Omental fat pad (tissue), 3 donors: ENCODE measurements at regions not wholly inside any gene's neighbourhood (a gene's known extent, or its start where the extent isn't known, plus 50 kb on each side); places are given as distances from the start of the nearest gene placed in this dataset.
"Not testable (repeated sequence)": the region's sequence is repeated elsewhere in the genome, so short reads cannot be mapped to it uniquely, and the experiment has no call there.

Source experiments
- ATAC-seq: fragments of 150-250 bp; one replicate; pipeline ENCODE4 v1.9.1; 2016; ENCODE audit warnings: mild to moderate bottlenecking, moderate library complexity; ENCODE audit not compliant: low FRiP score
- DNase-seq: peaks from one replicate; pipeline ENCODE4 v3.0.0-alpha.2; 2019; ENCODE audit warnings: low spot score
- TF ChIP-seq, protein P1 (sequence below), 3 donors: fragments of 450-650 bp; IDR thresholded peaks; one replicate each; pipeline ENCODE4 v1.5.1; 2016 to 2017; ENCODE audit warnings: antibody characterized with exemption in 3 of 3, mild to moderate bottlenecking in 3 of 3, moderate library complexity in 2 of 3

DNA sequence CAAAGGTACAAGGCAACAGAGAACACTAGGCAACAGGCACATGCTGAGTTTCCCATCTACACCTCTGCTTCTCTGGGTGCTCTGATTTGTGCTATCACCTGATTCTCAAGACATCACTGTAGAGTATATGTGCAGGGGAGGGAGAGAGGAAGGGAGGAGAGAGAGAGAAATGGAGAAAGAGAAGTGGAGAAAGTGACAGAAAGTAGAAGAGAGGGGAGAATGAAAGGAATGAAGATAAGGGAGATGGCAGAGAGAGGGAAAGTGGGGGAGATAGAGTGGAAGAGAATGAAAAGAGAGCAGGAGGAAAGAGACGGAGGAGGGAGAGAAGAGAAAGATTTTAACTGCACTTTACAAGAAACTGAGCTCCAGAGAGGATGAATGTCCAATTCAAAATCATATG is 340.7 kb upstream of the CDH5 start:
- TF ChIP-seq, protein P1, sequence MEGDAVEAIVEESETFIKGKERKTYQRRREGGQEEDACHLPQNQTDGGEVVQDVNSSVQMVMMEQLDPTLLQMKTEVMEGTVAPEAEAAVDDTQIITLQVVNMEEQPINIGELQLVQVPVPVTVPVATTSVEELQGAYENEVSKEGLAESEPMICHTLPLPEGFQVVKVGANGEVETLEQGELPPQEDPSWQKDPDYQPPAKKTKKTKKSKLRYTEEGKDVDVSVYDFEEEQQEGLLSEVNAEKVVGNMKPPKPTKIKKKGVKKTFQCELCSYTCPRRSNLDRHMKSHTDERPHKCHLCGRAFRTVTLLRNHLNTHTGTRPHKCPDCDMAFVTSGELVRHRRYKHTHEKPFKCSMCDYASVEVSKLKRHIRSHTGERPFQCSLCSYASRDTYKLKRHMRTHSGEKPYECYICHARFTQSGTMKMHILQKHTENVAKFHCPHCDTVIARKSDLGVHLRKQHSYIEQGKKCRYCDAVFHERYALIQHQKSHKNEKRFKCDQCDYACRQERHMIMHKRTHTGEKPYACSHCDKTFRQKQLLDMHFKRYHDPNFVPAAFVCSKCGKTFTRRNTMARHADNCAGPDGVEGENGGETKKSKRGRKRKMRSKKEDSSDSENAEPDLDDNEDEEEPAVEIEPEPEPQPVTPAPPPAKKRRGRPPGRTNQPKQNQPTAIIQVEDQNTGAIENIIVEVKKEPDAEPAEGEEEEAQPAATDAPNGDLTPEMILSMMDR (IDR thresholded peaks at IDR 0.05), result no peak
- ATAC-seq (no peak), DNase-seq (no peak)

DNA sequence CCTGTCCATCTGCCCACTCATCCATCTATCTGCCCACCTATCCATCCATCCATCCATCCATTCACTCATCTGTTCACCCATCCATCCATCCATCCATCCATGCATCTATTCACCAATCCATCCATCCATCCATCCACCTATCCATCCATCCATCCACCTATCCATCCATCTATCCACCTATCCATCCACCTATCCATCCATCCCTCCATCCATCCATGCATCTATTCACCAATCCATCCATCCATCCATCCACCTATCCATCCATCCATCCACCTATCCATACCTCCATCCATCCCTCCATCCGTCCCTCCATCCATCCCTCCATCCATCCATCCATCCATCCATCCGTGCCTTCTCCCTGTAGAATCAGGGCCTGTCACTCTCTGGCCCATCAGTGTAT is 341.9 kb upstream of the CDH5 start:
- not testable (repeated sequence) for DNase-seq, ATAC-seq

DNA sequence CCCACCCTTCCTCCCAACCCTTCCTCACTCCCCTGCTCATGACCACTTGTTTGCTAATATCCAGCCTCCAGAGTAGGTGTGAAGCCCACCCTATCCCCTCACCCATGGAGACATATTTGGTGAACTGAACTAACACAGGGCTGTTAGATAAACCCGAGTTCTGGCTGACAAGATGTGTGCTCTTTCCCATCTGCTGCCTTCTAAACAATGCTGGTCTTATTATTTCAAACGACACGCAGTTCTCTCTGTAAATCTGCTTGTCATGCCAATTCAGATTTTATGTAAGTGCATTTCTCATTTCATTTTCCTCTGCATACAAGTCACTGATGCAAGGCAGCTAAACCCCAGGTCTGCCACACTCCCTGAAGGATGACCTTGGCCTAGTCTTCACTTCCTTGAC is 343.0 kb upstream of the CDH5 start:
- TF ChIP-seq, protein P1 (IDR thresholded peaks at IDR 0.05), result no peak
- no peak for DNase-seq
- ATAC-seq, result no peak

DNA sequence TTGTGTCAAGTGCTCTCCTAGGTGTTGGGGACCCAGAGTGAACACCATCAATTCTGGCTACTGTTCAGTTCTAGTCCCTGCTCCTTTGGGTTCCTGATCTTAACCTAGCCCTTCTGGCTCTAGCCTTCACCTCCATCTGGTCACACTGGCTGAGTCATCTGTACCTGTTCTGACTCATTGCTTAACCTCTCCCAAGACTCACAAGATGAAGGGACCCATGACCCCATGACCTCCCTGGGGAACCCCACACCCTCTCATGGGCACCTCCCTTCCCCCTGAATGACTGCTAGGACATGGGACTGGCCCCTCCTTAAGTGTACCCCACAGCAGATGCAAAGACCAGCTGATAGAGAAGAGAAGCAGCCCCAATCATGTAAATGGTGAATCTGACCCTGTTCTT is 345.8 kb upstream of the CDH5 start:
- DNase-seq (no peak), ATAC-seq (no peak)
- TF ChIP-seq, protein P1 (IDR thresholded peaks at IDR 0.05), result no peak

DNA sequence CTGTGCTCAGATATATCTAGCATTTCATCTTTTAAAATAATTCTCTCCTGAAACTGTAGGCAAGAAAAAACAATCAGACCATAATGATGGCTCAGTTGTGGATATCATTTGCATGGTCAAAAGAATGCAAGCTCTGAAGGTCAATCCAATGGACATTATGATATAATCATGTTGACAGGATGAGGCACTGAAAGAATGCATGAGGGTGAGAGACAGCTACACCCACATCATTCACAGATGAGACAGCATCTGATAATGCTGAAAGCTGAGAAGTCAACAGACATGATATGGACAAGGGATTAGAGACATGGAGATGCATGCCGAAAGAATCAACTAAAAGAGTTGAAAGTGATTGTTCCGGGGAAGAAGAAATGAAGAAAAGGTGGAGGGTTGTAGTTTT is 346.4 kb upstream of the CDH5 start:
- DNase-seq, result no peak
- TF ChIP-seq, protein P1 (IDR thresholded peaks at IDR 0.05), result no peak
- no peak for ATAC-seq

DNA sequence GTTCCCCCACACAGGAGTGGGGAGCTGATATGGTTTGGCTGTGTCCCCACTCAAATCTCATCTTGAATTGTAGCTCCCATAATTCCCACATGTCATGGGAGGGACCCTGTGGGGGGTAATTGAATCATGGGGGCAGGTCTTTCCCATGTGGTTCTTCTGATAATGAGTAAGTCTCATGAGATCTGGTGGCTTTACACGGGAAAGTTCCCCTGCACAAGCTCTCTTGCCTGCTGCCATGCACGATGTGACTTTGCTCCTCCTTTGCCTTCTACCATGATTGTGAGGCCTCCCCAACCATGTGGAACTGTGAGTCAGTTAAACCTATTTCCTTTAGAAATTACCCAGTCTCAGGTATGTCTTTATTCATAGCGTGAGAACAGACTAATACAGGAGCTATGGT is 347.0 kb upstream of the CDH5 start:
- not testable (repeated sequence) for ATAC-seq, DNase-seq

DNA sequence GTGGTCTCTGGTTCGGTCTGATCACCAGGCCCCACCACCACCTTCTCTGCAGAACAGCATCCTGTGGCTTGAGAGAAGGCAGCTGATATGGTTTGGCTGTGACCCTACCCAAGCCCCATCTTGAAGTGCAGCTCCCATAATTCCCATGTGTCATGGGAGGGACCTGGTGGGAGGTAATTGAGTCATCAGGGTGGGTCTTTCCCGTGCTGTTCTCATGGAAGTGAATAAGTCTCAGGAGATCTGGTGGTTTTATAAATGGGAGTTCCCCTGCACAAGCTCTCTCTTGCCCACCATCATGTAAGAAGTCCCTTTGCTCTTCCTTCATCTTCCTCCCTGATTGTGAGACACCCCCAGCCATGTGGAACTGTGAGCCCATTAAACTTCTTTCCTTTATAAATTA is 352.3 kb upstream of the CDH5 start:
- no peak for DNase-seq
- TF ChIP-seq, protein P1 (IDR thresholded peaks at IDR 0.05), result no peak
- no peak for ATAC-seq

DNA sequence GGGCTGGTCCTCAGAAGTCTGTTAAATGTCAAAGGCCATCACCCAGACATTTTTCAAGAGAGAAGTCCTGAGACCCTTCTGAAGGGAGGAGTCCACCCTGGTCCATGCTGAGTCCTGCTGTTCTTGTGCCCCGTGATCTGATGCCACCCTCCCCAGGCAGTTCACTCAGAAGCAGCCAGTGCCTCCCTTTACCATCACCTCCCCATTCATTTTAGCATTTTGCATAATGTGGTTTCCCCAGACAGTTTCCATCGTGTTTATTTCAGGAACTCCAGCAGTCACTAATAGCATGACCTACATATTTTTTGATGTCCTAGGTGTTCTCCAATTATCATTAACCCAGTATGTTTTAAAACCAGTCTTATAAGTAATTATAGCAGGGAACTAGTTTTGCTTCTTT is 353.0 kb upstream of the CDH5 start:
- TF ChIP-seq, protein P1 (IDR thresholded peaks at IDR 0.05), result no peak
- no peak for ATAC-seq
- no peak for DNase-seq
